GM12892 (cell line): ENCODE measurements at regions not wholly inside any gene's neighbourhood (a gene's known extent, or its start where the extent isn't known, plus 50 kb on each side); places are given as distances from the start of the nearest gene placed in this dataset.

Experiments used
- POLR2A ChIP-seq: IDR thresholded peaks from 2 replicates; pipeline ENCODE4 v1.6.1; 2011; ENCODE audit warnings: low read depth, low read length, control low read depth
- POLR2AphosphoS5 ChIP-seq: IDR thresholded peaks from 2 replicates; pipeline ENCODE4 v1.6.1; 2011; ENCODE audit warnings: low read depth, low read length, control low read depth

DNA sequence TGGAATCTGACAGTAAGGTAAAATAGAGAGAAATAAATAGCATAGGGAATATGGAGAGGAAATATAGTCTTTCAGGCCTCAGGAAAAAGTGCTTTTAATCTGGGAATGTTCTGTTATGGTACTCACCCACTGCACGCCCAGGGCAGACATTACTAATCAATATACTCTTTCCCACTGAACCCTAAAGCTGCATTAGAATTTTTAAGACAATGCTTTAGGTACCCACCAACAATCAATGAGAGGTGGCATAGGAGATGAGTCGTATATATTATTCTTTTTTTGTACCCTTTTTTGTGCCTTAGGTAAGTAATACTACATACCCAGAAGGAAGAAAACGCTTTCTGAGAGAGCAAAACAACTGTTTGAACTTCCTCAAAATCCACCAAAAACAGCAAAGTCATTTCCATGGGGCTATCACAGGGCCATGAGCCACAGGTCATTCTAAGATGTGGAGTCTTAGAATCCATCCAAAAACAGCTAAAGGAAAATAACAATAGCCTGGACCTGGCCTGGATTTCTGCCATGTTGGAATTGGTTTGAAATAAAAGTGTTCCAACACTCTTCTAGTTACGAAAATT lies 542.1 kb downstream of the XYLT1 start:
- TF ChIP-seq POLR2AphosphoS5 (no peak), POLR2A (no peak)
